Duodenal mucosa (tissue), 2 donors: ENCODE measurements at regions not wholly inside any gene's neighbourhood (a gene's known extent, or its start where the extent isn't known, plus 50 kb on each side); places are given as distances from the start of the nearest gene placed in this dataset.
"Not testable (repeated sequence)": the region's sequence is repeated elsewhere in the genome, so short reads cannot be mapped to it uniquely, and the experiment has no call there.

ENCODE experiments used
- H3K27ac ChIP-seq: one replicate; pipeline ENCODE4 v1.7.0; 2013; ENCODE audit warnings: low read depth, low read length
- H3K27me3 ChIP-seq, 2 donors: one replicate each; pipeline ENCODE4 v1.7.0; 2013; ENCODE audit warnings: low read length in 2 of 2, control low read depth in 1 of 2; ENCODE audit not compliant: insufficient read depth in 2 of 2, control insufficient read depth in 1 of 2
- H3K36me3 ChIP-seq, 2 donors: one replicate each; pipeline ENCODE4 v1.7.0; 2013; ENCODE audit warnings: low read length in 2 of 2, control low read depth in 1 of 2; ENCODE audit not compliant: insufficient read depth in 2 of 2, control insufficient read depth in 1 of 2
- H3K4me1 ChIP-seq, 2 donors: one replicate each; pipeline ENCODE4 v1.7.0; 2013; ENCODE audit warnings: low read length in 2 of 2, control low read depth in 1 of 2; ENCODE audit not compliant: insufficient read depth in 2 of 2, control insufficient read depth in 1 of 2
- H3K4me3 ChIP-seq, 2 donors: one replicate each; pipeline ENCODE4 v1.7.0; 2013; ENCODE audit warnings: low read length in 2 of 2, low read depth in 1 of 2
- H3K9ac ChIP-seq, 2 donors: one replicate each; pipeline ENCODE4 v1.7.0; 2013; ENCODE audit warnings: low read length in 2 of 2, low read depth in 1 of 2
- H3K9me3 ChIP-seq, 2 donors: one replicate each; pipeline ENCODE4 v1.7.0; 2013; ENCODE audit warnings: low read length in 2 of 2, control low read depth in 1 of 2; ENCODE audit not compliant: control insufficient read depth in 1 of 2

DNA sequence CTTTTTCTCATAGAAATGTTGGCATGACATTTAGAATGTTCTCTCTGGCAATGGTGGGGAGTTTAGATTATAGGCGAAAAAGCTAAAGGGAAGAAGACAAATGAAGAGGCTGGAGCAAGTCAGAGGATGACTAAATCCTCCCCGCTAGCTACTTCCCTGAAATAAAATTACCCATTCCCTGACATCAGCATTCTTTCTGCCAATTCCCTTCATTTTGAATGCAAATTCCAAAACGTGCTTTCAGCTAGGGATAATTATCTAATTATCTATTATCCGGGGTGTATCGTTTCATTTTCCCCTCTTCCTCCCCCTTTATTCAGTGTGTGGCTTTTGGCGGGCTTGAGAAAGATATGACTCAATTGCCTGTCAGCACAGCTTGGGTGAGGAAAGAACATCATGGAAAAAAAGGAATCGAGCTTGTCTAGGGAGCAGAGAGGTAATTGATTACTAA, 672.3 kb downstream of the TNS3 start:
- Histone ChIP-seq H3K9ac (no peak overlapping the region), H3K9me3 (no peaks in the 10 kb centered on the region)

GRCh38 chr7:46908770-46909169, 673.1 kb downstream of the TNS3 start:
- Histone ChIP-seq H3K9ac (no peak overlapping the region), H3K36me3 (no peaks in the 10 kb centered on the region), H3K4me1 (no peaks in the 10 kb centered on the region), H3K27ac (no peak overlapping the region), H3K4me3 (no peak overlapping the region), H3K9me3 (no peaks in the 10 kb centered on the region), H3K27me3 (no peaks in the 10 kb centered on the region)

More for the DNA sequence above, 672.3 kb downstream of the TNS3 start:
- Histone ChIP-seq H3K4me1 (no peaks in the 10 kb centered on the region), H3K27ac (no peak overlapping the region), H3K4me3 (no peak overlapping the region), H3K36me3 (no peaks in the 10 kb centered on the region), H3K27me3 (no peaks in the 10 kb centered on the region)

DNA sequence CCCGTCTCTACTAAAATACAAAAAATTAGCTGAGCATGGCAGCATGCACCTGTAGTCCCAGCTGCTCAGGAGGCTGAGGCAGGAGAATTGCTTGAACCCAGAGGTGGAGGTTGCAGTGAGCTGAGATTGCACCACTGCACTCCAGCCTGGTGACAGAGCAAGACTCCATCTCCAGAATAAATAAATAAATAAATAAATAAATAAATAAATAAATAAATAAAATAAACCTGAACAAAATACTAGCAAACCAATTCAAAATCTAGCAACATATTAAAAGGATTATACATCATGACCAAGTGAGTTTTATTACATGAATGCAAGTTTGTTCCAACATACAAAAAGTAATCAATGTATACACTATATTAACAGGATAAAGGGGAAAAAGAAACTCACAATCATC, 677.4 kb downstream of the TNS3 start:
- H3K27ac ChIP-seq, H3K9me3 ChIP-seq, H3K27me3 ChIP-seq, H3K9ac ChIP-seq, H3K36me3 ChIP-seq, H3K4me1 ChIP-seq, H3K4me3 ChIP-seq: not testable (repeated sequence)

GRCh38 chr7:46902463-46902862, 679.4 kb downstream of the TNS3 start:
- H3K4me1 ChIP-seq: no peaks in the 10 kb centered on the region
- no peak overlapping the region for H3K27ac ChIP-seq
- H3K4me3 ChIP-seq: no peak overlapping the region
- no peaks in the 10 kb centered on the region for H3K36me3 ChIP-seq
- H3K9me3 ChIP-seq: no peaks in the 10 kb centered on the region
- H3K27me3 ChIP-seq: no peaks in the 10 kb centered on the region
- H3K9ac ChIP-seq: no peak overlapping the region

DNA sequence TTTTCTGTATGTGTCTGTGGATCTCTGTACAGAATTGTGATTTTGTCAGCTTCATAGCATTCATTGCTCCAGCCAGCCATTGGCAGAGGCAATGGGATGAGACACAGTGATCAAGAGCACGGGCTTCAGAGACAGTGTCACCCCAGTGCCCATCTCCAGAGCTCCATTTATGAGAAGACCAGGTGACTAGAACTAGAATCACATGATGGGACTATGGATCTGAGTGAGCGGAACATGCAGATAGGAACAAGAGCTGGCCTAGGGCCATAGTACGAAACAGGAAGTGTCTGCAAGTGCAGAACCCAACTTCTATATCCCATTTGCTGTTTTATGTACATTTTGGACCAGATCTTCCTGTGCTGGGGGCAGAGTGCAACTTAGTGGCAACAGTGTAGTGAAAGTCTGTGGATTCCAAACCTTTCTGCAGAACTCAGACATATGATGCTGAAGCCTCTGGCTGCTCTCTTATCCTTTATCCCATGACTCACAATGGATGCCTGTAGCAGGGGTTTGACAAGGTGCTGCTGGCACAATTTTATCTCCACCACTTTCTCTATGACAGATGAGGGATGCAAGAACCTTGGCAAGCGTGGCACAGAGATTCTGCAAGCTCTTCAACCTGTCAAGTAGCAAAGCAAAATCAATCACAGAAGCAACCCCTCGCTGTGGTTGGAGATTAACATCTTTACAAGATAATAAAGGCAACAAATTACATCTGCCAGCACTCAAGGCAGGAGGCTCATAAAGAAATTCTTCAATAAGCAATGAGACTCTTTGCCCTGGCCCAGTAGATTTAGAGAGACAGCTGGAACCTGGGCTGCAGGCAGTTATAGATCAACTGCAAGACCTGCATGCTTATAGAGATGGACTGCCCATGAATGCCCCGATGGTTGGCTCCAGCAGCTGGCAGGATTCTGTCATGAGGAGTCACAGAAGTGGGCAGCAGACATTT, 681.3 kb downstream of the TNS3 start:
- Histone ChIP-seq H3K4me3 (no peak overlapping the region), H3K4me1 (no peaks in the 10 kb centered on the region), H3K27ac (no peak overlapping the region), H3K27me3 (no peaks in the 10 kb centered on the region), H3K9me3 (no peaks in the 10 kb centered on the region), H3K9ac (no peak overlapping the region), H3K36me3 (no peaks in the 10 kb centered on the region)

- Histone ChIP-seq H3K9me3 (no peaks in the 10 kb centered on the region), H3K36me3 (no peaks in the 10 kb centered on the region), H3K27me3 (no peaks in the 10 kb centered on the region), H3K27ac (no peak overlapping the region), H3K9ac (no peak overlapping the region), H3K4me1 (no peaks in the 10 kb centered on the region), H3K4me3 (no peak overlapping the region)
These were observed 684.5 kb downstream of the TNS3 start for GRCh38 chr7:46897381-46897780.

- Histone ChIP-seq H3K9me3 (no peaks in the 10 kb centered on the region), H3K4me1 (no peaks in the 10 kb centered on the region), H3K4me3 (no peak overlapping the region), H3K9ac (no peak overlapping the region), H3K36me3 (no peaks in the 10 kb centered on the region), H3K27me3 (no peaks in the 10 kb centered on the region), H3K27ac (no peak overlapping the region)
These were observed 695.1 kb downstream of the TNS3 start for GRCh38 chr7:46886669-46887374.

DNA sequence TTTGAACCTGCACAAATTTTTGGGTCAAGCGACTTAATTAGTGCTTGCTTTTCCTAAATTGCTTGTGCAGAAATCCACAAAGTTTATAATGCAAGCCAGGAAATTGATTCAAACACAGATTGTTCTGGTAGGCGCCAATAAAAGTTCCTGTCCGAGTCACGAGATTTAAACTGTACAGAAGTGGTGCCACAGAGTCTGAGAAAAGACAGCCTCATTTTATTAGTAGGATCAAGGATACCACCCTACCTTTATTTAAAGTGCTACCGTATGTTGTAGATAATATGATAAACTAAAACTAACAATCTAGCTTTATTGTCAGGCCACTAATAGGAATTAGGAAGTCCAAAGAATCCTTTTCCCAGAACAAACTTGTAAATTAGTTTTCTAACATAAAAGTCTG, 696.7 kb downstream of the TNS3 start:
- H3K27ac ChIP-seq: no peak overlapping the region

GRCh38 chr7:46881507-46882127, 700.3 kb downstream of the TNS3 start:
- no peaks in the 10 kb centered on the region for H3K36me3 ChIP-seq
- H3K27me3 ChIP-seq: no peaks in the 10 kb centered on the region
- no peaks in the 10 kb centered on the region for H3K4me1 ChIP-seq
- H3K27ac ChIP-seq: no peak overlapping the region
- no peaks in the 10 kb centered on the region for H3K9me3 ChIP-seq
- no peak overlapping the region for H3K4me3 ChIP-seq
- H3K9ac ChIP-seq: no peak overlapping the region

More for the DNA sequence above, 696.7 kb downstream of the TNS3 start:
- Histone ChIP-seq H3K36me3 (no peaks in the 10 kb centered on the region), H3K27me3 (no peaks in the 10 kb centered on the region), H3K9me3 (no peaks in the 10 kb centered on the region), H3K4me3 (no peak overlapping the region), H3K9ac (no peak overlapping the region), H3K4me1 (no peaks in the 10 kb centered on the region)
